T-helper 17 cell (primary cell): ENCODE measurements at regions not wholly inside any gene's neighbourhood (a gene's known extent, or its start where the extent isn't known, plus 50 kb on each side); places are given as distances from the start of the nearest gene placed in this dataset.

Source experiments
- ATAC-seq: fragments of 150-1000 bp; cut with Tn5 transposase; 2 replicates; pipeline ENCODE4 v1.10.0; 2021; ENCODE audit warnings: mild to moderate bottlenecking, moderate library complexity
- DNase-seq, 3 donors: peaks; one replicate each; pipeline versions ENCODE4 v3.0.0 to v3.0.0-alpha.2; 2020 to 2021
- H3K9me3 ChIP-seq: one replicate; pipeline ENCODE4 v1.7.0; 2013; ENCODE audit warnings: low read length, mild to moderate bottlenecking; ENCODE audit not compliant: control insufficient read depth, poor library complexity, severe bottlenecking
- H3K27ac Mint-ChIP-seq: one replicate; pipeline ENCODE4 v1.8.0; 2022; ENCODE audit warnings: mild to moderate bottlenecking, moderate library complexity, mixed read lengths
- H3K27me3 Mint-ChIP-seq: one replicate; pipeline ENCODE4 v1.8.0; 2022; ENCODE audit warnings: mixed read lengths
- H3K36me3 Mint-ChIP-seq: one replicate; pipeline ENCODE4 v1.8.0; 2022; ENCODE audit warnings: low read depth, mixed read lengths
- H3K4me1 Mint-ChIP-seq: one replicate; pipeline ENCODE4 v1.8.0; 2022; ENCODE audit warnings: mild to moderate bottlenecking, mixed read lengths
- H3K4me3 Mint-ChIP-seq: one replicate; pipeline ENCODE4 v1.8.0; 2022; ENCODE audit warnings: mild to moderate bottlenecking, moderate library complexity, mixed read lengths

DNA sequence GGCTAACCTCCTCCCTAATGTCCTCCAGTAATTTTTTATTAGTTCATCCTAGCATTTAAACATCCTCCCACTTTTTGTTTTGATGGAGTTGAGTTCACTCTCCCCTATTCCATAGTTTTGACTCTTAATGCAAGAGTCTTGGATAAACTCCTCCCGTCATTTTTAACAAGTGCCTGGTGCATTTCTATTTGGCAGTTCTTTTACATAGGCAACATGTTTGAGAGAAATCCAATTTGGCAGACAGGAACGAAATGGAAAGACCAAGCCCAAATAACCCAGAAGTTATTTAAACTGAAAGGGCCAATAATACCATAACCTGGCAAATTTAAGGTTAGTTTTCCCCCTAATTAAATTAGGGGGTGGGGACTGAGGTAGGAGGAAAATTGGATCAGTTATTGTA, 291.5 kb upstream of the MANEA start:
- Mint-ChIP-seq H3K4me3 (no peak overlapping the region), H3K27me3 (no peaks in the 10 kb centered on the region), H3K27ac (no peak overlapping the region), H3K4me1 (no peaks in the 10 kb centered on the region), H3K36me3 (no peaks in the 10 kb centered on the region)
- ATAC-seq (no peak), DNase-seq (no peak)
- H3K9me3 ChIP-seq, result no peaks in the 10 kb centered on the region

DNA sequence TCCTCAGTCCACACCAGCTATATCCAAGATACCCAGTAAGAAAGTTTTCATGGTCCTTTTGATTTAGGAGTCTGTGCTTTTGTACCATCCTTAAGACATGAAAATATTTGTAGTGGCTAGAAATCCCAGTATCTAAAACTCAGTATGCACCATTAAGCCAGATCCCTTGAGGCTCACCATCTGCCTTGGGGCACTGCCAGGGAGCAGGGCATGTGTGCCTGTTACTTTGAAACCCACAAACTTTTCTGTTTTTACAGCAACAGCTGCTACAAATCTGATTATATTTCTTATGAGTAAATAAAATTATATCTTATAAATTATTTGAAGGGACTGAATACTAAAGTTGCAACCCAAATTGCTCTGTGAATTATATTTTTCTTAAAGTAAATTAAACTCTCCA, 290.5 kb upstream of the MANEA start:
- H3K36me3 Mint-ChIP-seq, result no peaks in the 10 kb centered on the region
- H3K27me3 Mint-ChIP-seq, result no peaks in the 10 kb centered on the region
- no peak overlapping the region for H3K27ac Mint-ChIP-seq
- H3K4me1 Mint-ChIP-seq, result no peaks in the 10 kb centered on the region
- ATAC-seq, result no peak
- DNase-seq, result no peak
- H3K9me3 ChIP-seq, result no peaks in the 10 kb centered on the region
- H3K4me3 Mint-ChIP-seq, result no peak overlapping the region

DNA sequence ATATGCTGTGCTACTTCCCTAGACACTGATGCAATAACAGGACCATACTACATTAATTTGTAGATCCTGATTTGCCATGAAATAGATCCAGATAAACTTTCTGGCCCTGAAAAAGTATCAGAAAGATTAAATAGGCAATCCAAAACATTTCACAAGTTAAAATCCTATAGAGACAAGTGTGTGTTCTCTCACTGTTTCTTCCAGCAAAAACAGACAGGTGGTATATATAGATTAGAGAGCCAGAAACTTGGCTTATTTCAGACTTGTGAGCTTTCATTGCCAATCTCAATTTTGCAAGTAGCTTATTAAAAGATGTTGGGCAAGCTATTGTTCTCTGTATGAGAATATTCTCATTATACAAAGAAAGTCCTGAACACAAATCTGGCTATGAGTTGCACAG, 289.1 kb upstream of the MANEA start:
- no peaks in the 10 kb centered on the region for H3K27me3 Mint-ChIP-seq
- H3K9me3 ChIP-seq, result no peaks in the 10 kb centered on the region
- H3K4me1 Mint-ChIP-seq, result no peaks in the 10 kb centered on the region
- no peaks in the 10 kb centered on the region for H3K36me3 Mint-ChIP-seq
- no peak for DNase-seq
- no peak overlapping the region for H3K4me3 Mint-ChIP-seq
- ATAC-seq, result no peak
- no peak overlapping the region for H3K27ac Mint-ChIP-seq

DNA sequence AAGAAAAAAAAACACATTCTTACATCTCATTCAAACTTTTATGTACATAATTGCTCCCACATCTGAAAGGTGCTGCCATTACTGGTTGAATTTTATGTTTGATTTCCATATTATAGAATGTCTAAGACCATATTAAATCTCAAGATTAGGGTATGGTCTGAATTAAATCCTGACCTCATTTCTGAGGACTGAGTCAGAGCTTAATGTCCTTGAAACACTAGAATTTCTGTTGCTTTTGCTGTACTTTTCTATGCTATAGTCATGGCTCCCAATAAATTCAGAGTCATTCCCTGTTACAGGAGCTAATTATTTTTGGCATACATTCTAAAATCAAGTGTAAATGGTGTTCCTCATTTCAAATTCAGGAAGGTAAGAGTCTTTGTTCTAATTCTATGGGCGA, 285.3 kb upstream of the MANEA start:
- Mint-ChIP-seq H3K36me3 (no peaks in the 10 kb centered on the region), H3K4me1 (no peaks in the 10 kb centered on the region), H3K27ac (no peak overlapping the region), H3K4me3 (no peak overlapping the region), H3K27me3 (no peaks in the 10 kb centered on the region)
- no peak for DNase-seq
- no peak for ATAC-seq
- H3K9me3 ChIP-seq, result no peaks in the 10 kb centered on the region

DNA sequence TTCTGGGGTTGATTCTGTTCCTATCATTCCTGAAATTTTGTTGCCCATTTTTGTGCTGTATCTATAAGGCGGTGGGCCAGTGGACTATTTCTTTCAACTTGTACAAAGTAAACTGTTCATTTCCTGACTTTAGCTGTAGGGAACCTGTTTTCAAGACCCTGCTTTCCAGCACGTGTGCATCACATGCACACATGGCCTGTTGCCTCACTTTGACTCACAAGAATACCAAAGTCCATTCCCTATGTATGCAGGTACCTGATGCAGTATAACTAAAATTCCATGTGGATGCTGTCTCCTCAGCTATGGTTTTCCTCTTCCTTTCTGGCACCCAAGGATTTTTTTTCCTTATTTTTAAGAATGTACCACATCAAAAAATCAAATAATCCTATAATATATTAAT, 284.1 kb upstream of the MANEA start:
- no peaks in the 10 kb centered on the region for H3K36me3 Mint-ChIP-seq
- DNase-seq (no peak), ATAC-seq (no peak)

DNA sequence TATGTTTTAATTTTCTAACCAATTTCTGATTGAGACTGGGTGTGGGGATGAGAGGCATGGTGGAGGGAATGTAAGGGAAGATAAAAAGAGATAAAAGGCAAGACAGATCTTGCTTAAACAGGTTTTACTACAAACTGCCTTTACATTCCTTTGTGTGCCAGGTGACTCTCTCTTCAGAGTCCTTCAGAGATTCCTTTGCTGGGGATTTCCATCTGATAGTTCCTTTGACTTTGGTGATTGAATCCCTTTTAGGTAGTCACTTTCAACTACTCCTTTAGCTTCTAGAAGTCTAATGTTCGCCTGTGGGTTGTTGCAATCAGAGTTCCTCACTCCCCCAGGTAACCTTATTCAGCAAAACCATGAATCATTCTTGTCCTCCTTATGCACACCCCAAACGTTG, 283.3 kb upstream of the MANEA start:
- no peaks in the 10 kb centered on the region for H3K9me3 ChIP-seq
- Mint-ChIP-seq H3K4me1 (no peaks in the 10 kb centered on the region), H3K27ac (no peak overlapping the region), H3K4me3 (no peak overlapping the region), H3K36me3 (no peaks in the 10 kb centered on the region), H3K27me3 (no peaks in the 10 kb centered on the region)
- DNase-seq (no peak), ATAC-seq (no peak)

More for the DNA sequence above, 284.1 kb upstream of the MANEA start:
- H3K9me3 ChIP-seq, result no peaks in the 10 kb centered on the region
- Mint-ChIP-seq H3K4me1 (no peaks in the 10 kb centered on the region), H3K27ac (no peak overlapping the region), H3K27me3 (no peaks in the 10 kb centered on the region), H3K4me3 (no peak overlapping the region)

DNA sequence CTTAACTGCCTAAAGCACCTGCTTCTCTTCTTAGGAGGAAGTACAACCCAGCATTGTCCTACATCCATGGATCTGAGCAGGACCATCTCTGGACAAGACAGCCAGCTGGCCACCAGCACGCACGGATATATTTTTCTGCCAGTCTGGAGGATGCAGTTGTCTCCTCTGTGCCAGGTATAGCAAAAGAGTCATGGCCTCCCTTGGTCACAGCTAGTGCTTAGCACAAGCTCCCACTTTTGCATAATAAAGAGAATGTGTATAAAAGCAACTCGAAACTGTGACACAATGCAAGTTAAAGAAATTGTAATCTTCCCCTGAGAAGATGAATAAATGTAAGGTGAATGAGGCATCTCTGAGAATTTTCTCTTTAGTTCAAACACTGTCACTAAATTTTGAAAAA, 267.8 kb upstream of the MANEA start:
- ATAC-seq (no peak), DNase-seq (no peak)
- Mint-ChIP-seq H3K27me3 (no peaks in the 10 kb centered on the region), H3K4me3 (no peak overlapping the region), H3K4me1 (peaks cover 2% of the 10 kb centered on the region), H3K27ac (no peak overlapping the region), H3K36me3 (no peaks in the 10 kb centered on the region)
- no peaks in the 10 kb centered on the region for H3K9me3 ChIP-seq

DNA sequence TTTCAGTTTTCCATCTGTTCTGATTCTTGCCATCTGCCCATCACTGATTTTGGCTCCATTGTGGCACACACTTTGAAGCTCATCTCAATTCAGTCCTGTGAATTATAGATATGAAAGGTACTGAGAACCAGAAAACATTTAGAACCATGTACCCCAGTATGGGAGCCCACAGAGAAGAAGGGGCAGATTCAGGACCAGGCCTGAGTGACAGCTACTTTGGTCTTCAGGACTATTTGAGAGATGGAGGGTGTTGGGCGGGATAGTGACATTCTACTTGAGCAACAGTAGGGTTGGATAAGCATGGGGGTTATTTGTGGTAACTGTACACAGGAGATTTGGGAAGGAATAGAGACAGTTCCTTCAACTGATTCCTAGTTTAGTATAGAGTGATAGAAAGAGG, 259.2 kb upstream of the MANEA start:
- Mint-ChIP-seq H3K27me3 (no peaks in the 10 kb centered on the region), H3K4me3 (no peak overlapping the region), H3K36me3 (no peaks in the 10 kb centered on the region), H3K27ac (no peak overlapping the region), H3K4me1 (no peaks in the 10 kb centered on the region)
- no peak for DNase-seq
- H3K9me3 ChIP-seq, result no peaks in the 10 kb centered on the region
- ATAC-seq, result no peak

DNA sequence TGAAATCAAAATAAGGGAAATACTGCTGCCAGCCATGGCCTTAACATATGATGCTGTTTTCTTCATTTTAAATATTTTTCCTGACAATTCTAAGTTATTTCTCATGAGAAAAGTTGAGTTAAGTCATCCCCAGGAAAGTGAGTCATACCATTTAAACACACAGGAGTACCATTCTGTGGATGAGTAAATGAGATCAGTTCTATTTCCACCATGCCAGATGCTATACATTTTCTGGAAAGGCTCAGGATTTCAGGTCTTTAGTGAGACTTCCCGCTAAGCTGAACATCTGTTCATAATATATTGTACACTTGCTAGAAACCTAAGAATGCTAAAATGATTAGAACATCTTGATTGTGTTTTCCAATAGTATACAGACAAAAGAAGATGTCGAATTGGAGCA, 256.2 kb upstream of the MANEA start:
- no peaks in the 10 kb centered on the region for H3K9me3 ChIP-seq
- ATAC-seq (no peak), DNase-seq (no peak)
- H3K27me3 Mint-ChIP-seq, result no peaks in the 10 kb centered on the region
- no peak overlapping the region for H3K27ac Mint-ChIP-seq
- no peaks in the 10 kb centered on the region for H3K4me1 Mint-ChIP-seq
- no peaks in the 10 kb centered on the region for H3K36me3 Mint-ChIP-seq
- H3K4me3 Mint-ChIP-seq, result no peak overlapping the region

DNA sequence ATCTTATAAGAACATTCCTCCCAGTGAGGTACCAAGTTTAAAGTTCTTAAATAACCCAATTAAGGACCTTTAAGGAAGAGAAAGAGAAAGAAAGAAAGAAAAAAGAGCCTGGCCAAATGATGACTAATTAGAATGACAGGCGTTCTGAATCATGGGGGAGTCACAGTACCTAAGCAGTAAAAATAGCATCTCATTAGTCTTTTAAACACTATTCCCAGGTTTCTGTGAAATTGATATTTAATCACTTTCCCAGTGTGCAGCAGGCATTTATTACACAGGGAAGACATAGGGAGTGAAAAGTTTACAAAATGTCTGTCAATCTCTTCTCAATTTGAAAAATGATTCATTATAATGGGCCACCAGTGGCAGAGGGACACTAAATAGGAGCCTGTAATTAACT, 251.4 kb upstream of the MANEA start:
- H3K36me3 Mint-ChIP-seq, result no peaks in the 10 kb centered on the region
- ATAC-seq, result no peak
- H3K27ac Mint-ChIP-seq, result no peak overlapping the region
- H3K9me3 ChIP-seq, result no peaks in the 10 kb centered on the region
- no peaks in the 10 kb centered on the region for H3K27me3 Mint-ChIP-seq
- H3K4me1 Mint-ChIP-seq, result no peaks in the 10 kb centered on the region
- no peak for DNase-seq
- no peak overlapping the region for H3K4me3 Mint-ChIP-seq

DNA sequence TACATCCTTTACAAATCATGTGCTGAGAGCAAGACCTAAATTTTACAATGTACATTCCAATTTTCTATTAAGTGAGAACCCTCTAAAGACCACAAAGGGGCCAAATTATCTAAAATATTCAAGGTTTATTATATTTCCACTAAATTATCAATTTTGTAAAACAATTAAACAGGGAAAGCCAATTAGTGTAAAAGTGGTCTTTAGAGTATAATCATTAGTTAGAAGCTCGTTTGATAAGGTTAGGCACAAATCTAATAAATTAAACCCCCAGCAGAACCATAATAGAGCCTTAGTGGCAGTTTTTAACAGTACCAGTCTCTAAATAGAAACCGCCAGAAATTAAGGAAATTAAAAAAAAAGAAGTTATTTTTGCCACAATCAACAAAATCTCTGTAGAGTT, 249.1 kb upstream of the MANEA start:
- Mint-ChIP-seq H3K36me3 (no peaks in the 10 kb centered on the region), H3K27me3 (no peaks in the 10 kb centered on the region)
- DNase-seq, result no peak

DNA sequence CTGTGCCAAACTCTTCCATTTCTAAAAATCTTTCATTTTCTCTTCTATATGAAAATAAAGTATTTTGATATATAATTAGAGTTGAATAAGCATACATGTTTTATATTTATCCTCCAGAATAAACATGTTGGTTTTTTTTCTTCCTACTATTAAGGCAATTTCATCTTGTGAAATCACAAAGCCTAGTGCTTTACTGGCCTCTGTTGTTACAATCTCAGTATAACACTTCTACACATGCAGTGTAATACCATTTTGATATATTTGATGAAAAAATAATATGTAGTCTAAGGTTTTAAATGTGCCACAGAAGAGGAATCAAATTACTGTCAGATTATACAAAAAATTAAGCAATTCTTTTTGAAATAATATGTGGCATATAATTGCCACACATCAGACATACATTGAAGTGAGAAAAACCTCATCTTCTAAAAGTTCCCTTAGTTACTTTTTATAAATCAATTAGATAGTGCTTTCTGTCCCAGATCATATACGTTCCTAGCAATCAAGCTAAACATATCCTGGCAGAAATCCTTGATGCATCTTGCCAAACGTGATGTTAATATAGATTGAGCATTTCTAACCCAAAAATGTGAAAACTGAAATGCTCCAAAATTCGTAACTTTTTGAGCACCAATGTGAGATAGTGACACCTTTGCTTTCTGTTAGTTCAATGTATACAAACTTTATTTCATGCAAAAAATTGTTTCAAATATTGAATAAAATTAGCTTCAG, 225.1 kb upstream of the MANEA start:
- Mint-ChIP-seq H3K27me3 (peaks cover 4% of the 10 kb centered on the region), H3K36me3 (no peaks in the 10 kb centered on the region), H3K4me1 (peaks cover under 1% of the 10 kb centered on the region), H3K27ac (no peak overlapping the region), H3K4me3 (no peak overlapping the region)
- no peak for ATAC-seq
- DNase-seq, result no peak
- H3K9me3 ChIP-seq, result no peaks in the 10 kb centered on the region

More for the DNA sequence above, 249.1 kb upstream of the MANEA start:
- Mint-ChIP-seq H3K4me3 (no peak overlapping the region), H3K27ac (no peak overlapping the region), H3K4me1 (no peaks in the 10 kb centered on the region)
- H3K9me3 ChIP-seq, result no peaks in the 10 kb centered on the region
- ATAC-seq, result no peak

DNA sequence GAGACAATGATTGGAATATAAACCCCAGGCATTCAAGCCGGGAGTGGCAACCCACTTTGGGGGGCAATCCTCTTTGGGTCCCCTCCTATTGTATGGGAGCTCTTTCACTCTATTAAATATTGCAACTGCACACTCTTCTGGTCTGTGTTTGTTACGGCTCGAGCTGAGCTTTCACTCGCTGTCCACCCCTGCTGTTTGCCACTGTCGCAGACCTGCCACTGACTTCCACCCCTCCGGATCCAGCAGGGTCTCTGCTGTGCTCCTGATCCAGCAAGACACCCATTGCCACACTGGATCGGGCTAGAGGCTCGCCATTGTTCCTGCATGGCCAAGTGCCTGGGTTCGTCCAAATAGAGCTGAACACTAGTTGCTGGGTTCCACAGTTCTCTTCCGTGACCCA, 222.8 kb upstream of the MANEA start:
- no peaks in the 10 kb centered on the region for H3K9me3 ChIP-seq
- DNase-seq (no peak), ATAC-seq (no peak)
- no peaks in the 10 kb centered on the region for H3K36me3 Mint-ChIP-seq
- no peaks in the 10 kb centered on the region for H3K4me1 Mint-ChIP-seq
- no peak overlapping the region for H3K27ac Mint-ChIP-seq
- H3K27me3 Mint-ChIP-seq, result peaks cover 4% of the 10 kb centered on the region
- H3K4me3 Mint-ChIP-seq, result no peak overlapping the region

DNA sequence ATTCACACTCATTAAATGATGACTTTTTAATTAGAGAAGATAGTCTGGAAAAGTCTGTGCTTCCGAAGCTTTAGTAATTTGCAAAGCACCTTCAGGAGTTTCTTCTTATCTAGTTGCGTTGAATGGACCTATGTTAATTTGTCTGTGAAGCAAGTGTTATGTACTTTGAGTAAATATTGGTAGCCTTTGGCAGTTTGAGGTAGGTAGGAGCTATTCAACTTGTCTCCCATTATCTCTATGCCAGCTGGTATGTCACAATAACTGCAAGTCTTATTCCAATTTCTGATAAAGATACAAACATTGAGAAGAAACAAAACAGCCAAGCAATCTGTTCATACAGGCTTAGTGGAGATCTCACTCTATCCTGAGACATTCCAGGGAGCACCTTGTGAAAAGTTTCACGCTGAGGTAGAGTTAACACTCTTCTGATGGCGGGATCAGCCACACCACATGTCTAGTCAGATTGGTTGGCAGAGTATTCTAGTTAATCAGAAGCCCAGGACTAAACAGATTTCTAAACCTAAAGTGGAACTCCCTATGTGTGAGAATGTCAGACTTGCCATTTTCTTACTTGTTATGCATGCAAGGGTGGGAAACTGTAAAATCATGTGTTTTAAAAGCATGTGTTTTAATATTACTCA, 219.8 kb upstream of the MANEA start:
- no peaks in the 10 kb centered on the region for H3K36me3 Mint-ChIP-seq
- peaks cover 9% of the 10 kb centered on the region for H3K27me3 Mint-ChIP-seq
- no peaks in the 10 kb centered on the region for H3K4me1 Mint-ChIP-seq
- no peak for ATAC-seq
- H3K4me3 Mint-ChIP-seq, result no peak overlapping the region
- H3K27ac Mint-ChIP-seq, result no peak overlapping the region
- no peak for DNase-seq
- no peaks in the 10 kb centered on the region for H3K9me3 ChIP-seq
